GM12872 (cell line): ENCODE measurements at regions not wholly inside any gene's neighbourhood (a gene's known extent, or its start where the extent isn't known, plus 50 kb on each side); places are given as distances from the start of the nearest gene placed in this dataset.

ENCODE experiments used
- CTCF ChIP-seq: IDR thresholded peaks from 3 replicates; pipeline ENCODE4 v1.5.1; 2011; ENCODE audit warnings: low read depth, mild to moderate bottlenecking, low read length, moderate library complexity; ENCODE audit not compliant: insufficient read depth

- no peak for TF ChIP-seq CTCF
These were observed 125.8 kb upstream of the PCBD1 start for GRCh38 chr10:71014021-71014805.

DNA sequence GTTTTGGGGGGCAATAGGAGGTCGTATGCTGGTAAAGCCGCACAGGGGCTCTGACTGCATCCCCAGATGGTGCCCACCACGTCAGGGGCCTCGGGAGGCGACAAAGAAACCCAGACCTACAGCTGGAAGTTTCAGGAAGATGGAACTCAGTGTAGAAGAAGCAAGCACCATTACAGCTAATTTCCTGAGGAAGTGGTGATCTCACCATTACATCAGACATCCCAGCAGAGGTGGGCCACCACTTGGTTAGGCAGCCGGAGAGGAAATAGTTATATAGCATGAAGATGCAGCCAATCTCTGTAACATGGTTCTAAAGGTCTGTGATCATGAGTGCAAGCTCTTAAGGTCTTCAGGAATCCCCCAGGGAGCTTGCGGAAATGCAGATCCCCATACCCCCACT is 127.3 kb upstream of the PCBD1 start:
- no peak for TF ChIP-seq CTCF

- TF ChIP-seq CTCF: no peak
These were observed 133.0 kb upstream of the PCBD1 start for GRCh38 chr10:71021402-71021801.

GRCh38 chr10:71023704-71024283 is 135.4 kb upstream of the PCBD1 start:
- TF ChIP-seq CTCF: no peak

DNA sequence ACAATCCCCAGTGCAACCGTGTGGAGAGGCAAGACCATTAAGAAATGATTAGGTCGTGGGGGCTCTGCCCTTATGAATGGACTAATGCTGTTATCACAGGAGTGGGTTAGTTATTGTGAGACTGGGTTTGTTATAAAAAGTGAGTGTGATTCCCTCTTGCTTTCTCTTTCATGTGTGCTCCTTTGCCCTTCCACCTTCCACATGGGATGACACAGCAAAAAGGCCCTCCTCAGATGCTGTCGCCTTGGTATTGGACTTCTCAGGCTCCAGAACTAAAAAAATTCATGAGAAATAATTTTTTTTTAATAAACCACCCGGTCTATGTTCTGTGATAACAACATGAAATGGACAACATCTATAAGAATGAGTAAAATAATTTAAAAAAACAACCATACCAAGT is 136.1 kb upstream of the PCBD1 start:
- no peak for TF ChIP-seq CTCF

DNA sequence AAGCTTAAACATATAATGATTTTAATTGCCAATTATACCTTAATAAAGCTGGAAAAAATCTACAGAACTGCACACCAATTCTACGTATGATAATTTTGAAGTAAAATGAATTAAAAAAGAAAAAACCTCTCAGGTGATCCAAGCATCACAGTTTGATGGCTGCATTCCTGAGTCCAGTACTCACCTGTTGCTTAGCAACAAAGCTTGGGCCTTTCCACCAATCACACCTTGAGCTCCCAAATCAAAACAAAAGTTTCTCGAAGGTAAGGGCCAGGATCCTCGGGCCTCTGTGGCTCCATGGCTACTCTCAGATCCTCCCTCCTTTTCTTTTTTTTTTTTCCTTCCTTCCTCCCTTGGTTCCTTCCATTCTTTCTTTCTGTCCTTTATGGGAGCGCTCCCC is 137.2 kb upstream of the PCBD1 start:
- TF ChIP-seq CTCF: no peak

GRCh38 chr10:71028066-71028465 is 139.7 kb upstream of the PCBD1 start:
- TF ChIP-seq CTCF: no peak
